Spleen (tissue), 11 donors: ENCODE measurements at regions not wholly inside any gene's neighbourhood (a gene's known extent, or its start where the extent isn't known, plus 50 kb on each side); places are given as distances from the start of the nearest gene placed in this dataset.

Source experiments
- DNase-seq: peaks from one replicate; pipeline ENCODE4 v3.0.0-alpha.2; 2020
- H3K27ac ChIP-seq, 8 donors: fragments of 200-600 bp; sonication (generic) in 7 of 8; 1 replicate in 4 of 8; 2 replicates in 4 of 8; pipeline versions ENCODE4 v1.5.0 to v1.8.0; 2016 to 2021; ENCODE audit warnings: inconsistent platforms in 4 of 8, mild to moderate bottlenecking in 4 of 8, moderate library complexity in 1 of 8
- H3K27me3 ChIP-seq, 7 donors: fragments of 200-600 bp; sonication (generic) in 6 of 7; replicated peaks in 1 of 7; 1 replicate in 4 of 7; 2 replicates in 3 of 7; pipeline versions ENCODE4 v1.5.0 to v1.8.0; 2016 to 2021; ENCODE audit warnings: inconsistent platforms in 3 of 7, mild to moderate bottlenecking in 1 of 7
- H3K36me3 ChIP-seq, 6 donors: fragments of 200-600 bp; sonication (generic) in 5 of 6; 1 replicate in 4 of 6; 2 replicates in 2 of 6; pipeline versions ENCODE4 v1.5.0 to v1.8.0; 2016 to 2021; ENCODE audit warnings: inconsistent platforms in 2 of 6
- H3K4me1 ChIP-seq, 6 donors: fragments of 200-600 bp; sonication (generic) in 5 of 6; 1 replicate in 3 of 6; 2 replicates in 3 of 6; pipeline versions ENCODE4 v1.5.0 to v1.8.0; 2016 to 2021; ENCODE audit warnings: inconsistent platforms in 3 of 6
- H3K4me3 ChIP-seq, 8 donors: fragments of 200-600 bp; sonication (generic) in 7 of 8; 1 replicate in 4 of 8; 2 replicates in 4 of 8; pipeline versions ENCODE4 v1.5.0 to v1.8.0; 2016 to 2021; ENCODE audit warnings: inconsistent platforms in 4 of 8, mild to moderate bottlenecking in 4 of 8, moderate library complexity in 2 of 8
- H3K9me3 ChIP-seq, 8 donors: fragments of 200-600 bp; sonication (generic) in 7 of 8; 1 replicate in 4 of 8; 2 replicates in 4 of 8; pipeline versions ENCODE4 v1.5.0 to v1.8.0; 2016 to 2021; ENCODE audit warnings: inconsistent platforms in 4 of 8
- CTCF ChIP-seq, 11 experiments: fragments of 200-600 bp in 7 of 11; fragments of 450-650 bp in 4 of 11; sonication (generic) in 4 of 11; IDR thresholded peaks in 8 of 11; conservative IDR thresholded peaks in 3 of 11; 1 replicate in 7 of 11; 2 replicates in 4 of 11; pipeline versions ENCODE4 v1.4.0 to v1.8.0; 2016 to 2021; ENCODE audit warnings: antibody characterized with exemption in 11 of 11, inconsistent platforms in 4 of 11, mild to moderate bottlenecking in 1 of 11
- POLR2A ChIP-seq, 3 donors: fragments of 450-650 bp; IDR thresholded peaks; one replicate each; pipeline ENCODE4 v1.5.1; 2017; ENCODE audit warnings: antibody characterized with exemption in 3 of 3, mild to moderate bottlenecking in 1 of 3
- POLR2AphosphoS5 ChIP-seq, 3 donors: sonication (generic); formaldehyde crosslinking; IDR thresholded peaks; one replicate each; pipeline ENCODE4 v1.5.1; 2017; ENCODE audit warnings: antibody characterized with exemption in 3 of 3
- WGBS, 5 donors: extraction: QIAGEN DNeasy Blood & Tissue Kit in 3 of 5; methylation state at CpG; one replicate each; pipeline versions ENCODE4 v1.1.5 to v1.1.7; 2013 to 2018; 5-methylcytosine and 5-hydroxymethylcytosine counted together
- intact Hi-C: fragments of 100-400 bp; cut with DNase I; formaldehyde crosslinking; loops from one replicate; pipeline ENCODE4 v1.15.0; 2023; ENCODE audit warnings: low total_unique reads
- donor health status: healthy with polysubstance abuse.
- donor health status: DM: no; HTN: no; CAD: no; lungs with moderate emphysema.
- donor health status: DM: no; HTN: no; CAD: no.
- donor health status: Bipolar disorder and iron deficiency.
- donor health status: healthy.
- donor health status: DM: no; HTN: no; CAD: no.
- donor health status: DM: yes; HTN: yes; CAD: no.

GRCh38 chr20:24328901-24329300, 140.5 kb upstream of the SYNDIG1 start:
- TF ChIP-seq CTCF (IDR thresholded peaks at IDR 0.05 in 8 of 11, conservative IDR thresholded peaks at IDR 0.05 in 3 of 11) = no peak
- TF ChIP-seq POLR2AphosphoS5 (IDR thresholded peaks at IDR 0.05) = no peak
- TF ChIP-seq POLR2A (IDR thresholded peaks at IDR 0.05) = no peak
- Histone ChIP-seq H3K4me1 (no peaks in the 10 kb centered on the region), H3K9me3 (no peaks in the 10 kb centered on the region), H3K4me3 (no peak overlapping the region), H3K27me3 (no peaks in the 10 kb centered on the region), H3K36me3 (no peaks in the 10 kb centered on the region), H3K27ac (no peak overlapping the region)
- DNase-seq = no peak
- 69 to 89% (median 79%) methylated on average over 2 of the region's 2 CpGs for WGBS, 5 donors
- intact Hi-C loops = no loop called here

- no peaks in the 10 kb centered on the region for H3K9me3 ChIP-seq
- WGBS, 5 donors = 61 to 81% (median 68%) methylated on average over 3 of the region's 3 CpGs
- H3K4me3 ChIP-seq = no peak overlapping the region
- DNase-seq = no peak
- no peaks in the 10 kb centered on the region for H3K36me3 ChIP-seq
- H3K27me3 ChIP-seq = peaks cover 0 to 13% (median 0%) of the 10 kb centered on the region in 7 donors
- peak overlapping the region in 1 of 8 donors; percentile 10 for H3K27ac ChIP-seq
- H3K4me1 ChIP-seq = peaks cover 0 to 6% (median 2%) of the 10 kb centered on the region in 6 donors
- TF ChIP-seq POLR2AphosphoS5 (IDR thresholded peaks at IDR 0.05) (peak in 1 of 3 donors; percentile 14), CTCF (IDR thresholded peaks at IDR 0.05 in 8 of 11, conservative IDR thresholded peaks at IDR 0.05 in 3 of 11) (no peak), POLR2A (IDR thresholded peaks at IDR 0.05) (no peak)
- intact Hi-C loops = no loop called here
Measured at GRCh38 chr20:24321973-24322372, 147.5 kb upstream of the SYNDIG1 start.

GRCh38 chr20:24318569-24319352, 150.7 kb upstream of the SYNDIG1 start:
- Histone ChIP-seq H3K36me3 (no peaks in the 10 kb centered on the region), H3K27me3 (peaks cover 0 to 13% (median 0%) of the 10 kb centered on the region in 7 donors), H3K9me3 (no peaks in the 10 kb centered on the region), H3K4me1 (peaks cover 0 to 6% (median 2%) of the 10 kb centered on the region in 6 donors), H3K27ac (no peak overlapping the region), H3K4me3 (no peak overlapping the region)
- WGBS, 5 donors = 49 to 58% (median 51%) methylated on average over 13 to 15 of the region's 15 CpGs
- intact Hi-C loops = no loop called here
- DNase-seq = no peak
- TF ChIP-seq POLR2AphosphoS5 (IDR thresholded peaks at IDR 0.05) = no peak

GRCh38 chr20:24317224-24317623, 152.2 kb upstream of the SYNDIG1 start:
- Histone ChIP-seq H3K36me3 (no peaks in the 10 kb centered on the region), H3K4me3 (no peak overlapping the region), H3K27ac (no peak overlapping the region), H3K27me3 (peaks cover 0 to 13% (median 0%) of the 10 kb centered on the region in 7 donors), H3K9me3 (no peaks in the 10 kb centered on the region), H3K4me1 (peaks cover 0 to 4% (median under 1%) of the 10 kb centered on the region in 6 donors)
- DNase-seq = no peak
- TF ChIP-seq POLR2AphosphoS5 (IDR thresholded peaks at IDR 0.05) (no peak), CTCF (IDR thresholded peaks at IDR 0.05 in 8 of 11, conservative IDR thresholded peaks at IDR 0.05 in 3 of 11) (no peak), POLR2A (IDR thresholded peaks at IDR 0.05) (no peak)
- WGBS, 5 donors = 58 to 70% (median 64%) methylated on average over 5 of the region's 5 CpGs
- intact Hi-C loops = no loop called here
